Erythroblast (primary cell): ENCODE measurements at regions not wholly inside any gene's neighbourhood (a gene's known extent, or its start where the extent isn't known, plus 50 kb on each side); places are given as distances from the start of the nearest gene placed in this dataset.

Experiments
- GATA1 ChIP-seq: IDR thresholded peaks from 2 replicates; pipeline ENCODE4 v1.6.1; 2011; ENCODE audit warnings: low read depth, mild to moderate bottlenecking, control low read depth, low read length, moderate library complexity
- POLR2A ChIP-seq: IDR thresholded peaks from 2 replicates; pipeline ENCODE4 v1.6.1; 2011; ENCODE audit warnings: mild to moderate bottlenecking, low read length

GRCh38 chr15:35195649-35196048 lies 110.6 kb upstream of the NANOGP8 start:
- TF ChIP-seq POLR2A = no peak
- no peak for TF ChIP-seq GATA1
